ENCODE measurements at regions not wholly inside any gene's neighbourhood (a gene's known extent, or its start where the extent isn't known, plus 50 kb on each side); places are given as distances from the start of the nearest gene placed in this dataset.

- no peaks in the 10 kb centered on the region for H4K20me1 ChIP-seq (replicated peaks in 1 of 2; ENCODE audit: control insufficient read depth in 1 of 2, insufficient read depth in 2 of 2, low read length in 2 of 2)
- POLR2A ChIA-PET (ENCODE audit: partially characterized antibody) = interaction anchor here (1.6 kb wide), 1 partner anchor 13 kb away, joined by 3 read pairs; no protein-coding TSS in a partner anchor
- H2BK5ac ChIP-seq (ENCODE audit: low read depth, low read length) = no peak overlapping the region
- no peaks in the 10 kb centered on the region for H3K9me3 ChIP-seq (ENCODE audit: insufficient read depth in 2 of 2, low read depth in 1 of 2, low read length in 1 of 2)
- no peaks in the 10 kb centered on the region for H3K4me1 ChIP-seq (replicated peaks in 1 of 4; ENCODE audit: control insufficient read depth in 3 of 4, insufficient read depth in 4 of 4, low read length in 3 of 4)
- H2BK20ac ChIP-seq (ENCODE audit: low read length) = no peak overlapping the region
- no peak overlapping the region for H3K14ac ChIP-seq (ENCODE audit: insufficient read length)
- no peaks in the 10 kb centered on the region for H3K79me2 ChIP-seq (ENCODE audit: control insufficient read depth in 1 of 2, insufficient read depth in 2 of 2, low read length in 2 of 2)
- FAIRE-seq = no peak
- H2AFZ ChIP-seq (ENCODE audit: low read length) = no peak overlapping the region
- CTCF ChIA-PET (ENCODE audit: partially characterized antibody) = interaction anchor here (1.0 to 1.2 kb wide), 3 partner anchors 18 to 98 kb away, joined by 3 to 5 read pairs (median 3); no protein-coding TSS in a partner anchor
- DNase-seq (ENCODE audit: low read depth in 1 of 2, low spot score in 2 of 2) = no peak
- no peak overlapping the region for H3K27ac ChIP-seq (ENCODE audit: low read depth, low read length)
- no peaks in the 10 kb centered on the region for H3K27me3 ChIP-seq (replicated peaks in 1 of 4; ENCODE audit: control insufficient read depth in 3 of 4, extremely low read depth in 1 of 4, insufficient read depth in 3 of 4, low read length in 3 of 4)
- H4K5ac ChIP-seq (ENCODE audit: insufficient read length, low read depth, low read length) = no peak overlapping the region
- no peak overlapping the region for H3K9ac ChIP-seq (replicated peaks in 1 of 4; ENCODE audit: extremely low read depth in 1 of 4, low read depth in 3 of 4, low read length in 3 of 4)
- no peak overlapping the region for H2BK15ac ChIP-seq (ENCODE audit: low read length)
- H3K4ac ChIP-seq (replicated peaks; ENCODE audit: insufficient read length, low read depth, low read length) = no peak overlapping the region
- no peak overlapping the region for H4K91ac ChIP-seq (replicated peaks; ENCODE audit: insufficient read length, low read length)
- 96% methylated on average over 3 of the region's 3 CpGs; no CpG with 5 or more reads in 1 of the 2 experiments for WGBS, 2 experiments (ENCODE audit: extremely low coverage in 1 of 2, insufficient coverage in 1 of 2, insufficient read length in 1 of 2, insufficient replicate concordance in 2 of 2, low coverage in 1 of 2, low lambda C conversion rate in 2 of 2, missing lambda C conversion rate in 1 of 2)
- H4K8ac ChIP-seq (ENCODE audit: extremely low read depth, insufficient read depth, low read length) = no peak overlapping the region
- H3K4me3 ChIP-seq (ENCODE audit: extremely low read depth in 1 of 4, insufficient read depth in 2 of 4, low read depth in 3 of 4, low read length in 4 of 4) = no peak overlapping the region
- no peak overlapping the region for H2AK5ac ChIP-seq (ENCODE audit: low read depth, low read length)
- H2BK12ac ChIP-seq (ENCODE audit: low read depth, low read length) = no peak overlapping the region
- H3K4me2 ChIP-seq (ENCODE audit: insufficient read depth in 1 of 2, low read depth in 2 of 2, low read length in 2 of 2) = no peak overlapping the region
- no peak overlapping the region for H2BK120ac ChIP-seq (replicated peaks; ENCODE audit: low read depth, low read length)
- H3K23me2 ChIP-seq (ENCODE audit: low read depth, low read length) = no peaks in the 10 kb centered on the region
- no peak overlapping the region for H3K18ac ChIP-seq (ENCODE audit: extremely low read depth, low read length)
- H3K56ac ChIP-seq (replicated peaks; ENCODE audit: insufficient read length, low read depth, low read length) = no peak overlapping the region
- TF ChIP-seq BCL11A (IDR thresholded peaks at IDR 0.05; ENCODE audit: low read depth in 2 of 2, low read length in 2 of 2) = no peak
- no peak for TF ChIP-seq KDM4A (IDR thresholded peaks at IDR 0.05; ENCODE audit: low read depth, low read length, severe bottlenecking)
- no peak for TF ChIP-seq RXRA (IDR thresholded peaks at IDR 0.05; ENCODE audit: insufficient read depth, low read depth, low read length)
- no peaks in the 10 kb centered on the region for H3K79me1 ChIP-seq (ENCODE audit: low read depth, low read length)
- H3K36me3 ChIP-seq (ENCODE audit: control insufficient read depth in 2 of 4, insufficient read depth in 4 of 4, low read length in 3 of 4) = no peaks in the 10 kb centered on the region; a peak in 1 of 8 replicates
- H3K23ac ChIP-seq (ENCODE audit: insufficient read length) = no peak overlapping the region
Observed at GRCh38 chr3:17938313-17938712, 195.9 kb upstream of the TBC1D5 start.

All from H1 (cell line).